A549 (cell line): ENCODE measurements at regions not wholly inside any gene's neighbourhood (a gene's known extent, or its start where the extent isn't known, plus 50 kb on each side); places are given as distances from the start of the nearest gene placed in this dataset.

ENCODE experiments used
- ATAC-seq, 2 experiments: fragments of 200-7000 bp in 1 of 2; fragments of >200 bp in 1 of 2; cut with Nextera tagmentation in 1 of 2; cut with Tn5 transposase in 1 of 2; 3 replicates each; pipeline versions ENCODE4 v1.8.0 to v1.9.1; 2018 to 2020; ENCODE audit warnings: mild to moderate bottlenecking in 1 of 2, moderate library complexity in 1 of 2
- CTCF ChIA-PET: fragments of 300-600 bp; sonication (Branson Sonifier 250); formaldehyde crosslinking; extraction: SDS; loops from one replicate; lab custom pipeline; 2021; ENCODE audit warnings: antibody characterized with exemption, inconsistent platforms; lab: Yijun Ruan, JAX
- POLR2A ChIA-PET: fragments of 350-600 bp; formaldehyde crosslinking; extraction: SDS; loops from one replicate; lab custom pipeline; 2021; ENCODE audit warnings: antibody characterized with exemption, inconsistent platforms; lab: Yijun Ruan, JAX
- DNase-seq, 2 experiments: peaks; one replicate each; pipeline versions ENCODE4 v3.0.0 to v3.0.0-alpha.2; 2011 to 2016; ENCODE audit warnings: low read depth in 1 of 2, low spot score in 1 of 2
- FAIRE-seq: peaks from 2 replicates; lab custom pipeline; 2011; peaks lifted over from hg19 to GRCh38; lab: Jason Lieb, UNC
- H3K27ac ChIP-seq, 2 experiments: fragments of >200 bp; sonication (Bioruptor Twin); formaldehyde crosslinking; 3 replicates each; pipeline ENCODE4 v1.5.1; 2016 to 2017
- H3K4me1 ChIP-seq: fragments of >200 bp; sonication (Bioruptor Twin); formaldehyde crosslinking; 3 replicates; pipeline ENCODE4 v1.6.1; 2016
- H3K4me2 ChIP-seq: fragments of >200 bp; sonication (Bioruptor Twin); formaldehyde crosslinking; 3 replicates; pipeline ENCODE4 v1.6.1; 2016
- H3K4me3 ChIP-seq: fragments of >200 bp; sonication (Bioruptor Twin); formaldehyde crosslinking; 3 replicates; pipeline ENCODE4 v1.5.1; 2016
- H3K9me3 ChIP-seq: fragments of >200 bp; sonication (Bioruptor Twin); formaldehyde crosslinking; 3 replicates; pipeline ENCODE4 v1.6.1; 2016
- CBX2 ChIP-seq: fragments of 200-600 bp; sonication (generic); IDR thresholded peaks from 2 replicates; pipeline ENCODE4 v1.6.1; 2016; ENCODE audit warnings: low read depth, mild to moderate bottlenecking, borderline replicate concordance
- CEBPB ChIP-seq, 2 experiments: fragments of >200 bp in 1 of 2; sonication (Bioruptor Twin) in 1 of 2; formaldehyde crosslinking in 1 of 2; IDR thresholded peaks; 2 replicates each; pipeline ENCODE4 v1.6.1; 2012 to 2016
- CHD4 ChIP-seq: fragments of 200-600 bp; sonication (generic); IDR thresholded peaks from 2 replicates; pipeline ENCODE4 v1.6.1; 2016; ENCODE audit warnings: antibody characterized with exemption, mild to moderate bottlenecking, borderline replicate concordance
- E2F6 ChIP-seq: IDR thresholded peaks from 2 replicates; pipeline ENCODE4 v1.6.1; 2012; ENCODE audit warnings: low read depth, borderline replicate concordance
- EHMT2 ChIP-seq: fragments of 200-600 bp; sonication (generic); IDR thresholded peaks from 2 replicates; pipeline ENCODE4 v1.6.1; 2016; ENCODE audit warnings: antibody characterized with exemption, low read depth, mild to moderate bottlenecking, moderate library complexity
- FOXS1 ChIP-seq: fragments of 250-450 bp; sonication (Bioruptor Pico); IDR thresholded peaks from 2 replicates; pipeline ENCODE4 v1.5.0; 2020; ENCODE audit warnings: mild to moderate bottlenecking, moderate library complexity
- GATA3 ChIP-seq: IDR thresholded peaks from 2 replicates; pipeline ENCODE4 v1.6.1; 2012; ENCODE audit warnings: borderline replicate concordance
- HMGXB4 ChIP-seq: fragments of 250-450 bp; sonication (Bioruptor Pico); IDR thresholded peaks from 2 replicates; pipeline ENCODE4 v1.5.0; 2021; ENCODE audit warnings: mild to moderate bottlenecking, moderate library complexity, borderline replicate concordance
- HOXA7 ChIP-seq: fragments of 250-450 bp; sonication (Bioruptor Pico); IDR thresholded peaks from 2 replicates; pipeline ENCODE4 v1.5.0; 2020; ENCODE audit warnings: mild to moderate bottlenecking, moderate library complexity
- HOXB13 ChIP-seq: fragments of 250-450 bp; sonication (Bioruptor Pico); IDR thresholded peaks from 2 replicates; pipeline ENCODE4 v1.5.0; 2020; ENCODE audit warnings: low read depth, mild to moderate bottlenecking, moderate library complexity
- HOXB5 ChIP-seq: fragments of 250-450 bp; sonication (Bioruptor Pico); IDR thresholded peaks from 2 replicates; pipeline ENCODE4 v1.5.0; 2020; ENCODE audit warnings: mild to moderate bottlenecking, moderate library complexity
- JUNB ChIP-seq: fragments of >200 bp; sonication (Bioruptor Twin); formaldehyde crosslinking; IDR thresholded peaks from 2 replicates; pipeline ENCODE4 v1.6.1; 2016
- KDM5A ChIP-seq: fragments of 200-600 bp; sonication (generic); IDR thresholded peaks from 2 replicates; pipeline ENCODE4 v1.6.1; 2016; ENCODE audit warnings: antibody characterized with exemption, mild to moderate bottlenecking
- MAFK ChIP-seq: fragments of 450-650 bp; IDR thresholded peaks from 2 replicates; pipeline ENCODE4 v1.6.1; 2014; ENCODE audit not compliant: partially characterized antibody
- MAX ChIP-seq: IDR thresholded peaks from 2 replicates; pipeline ENCODE4 v1.6.1; 2012
- NR3C1 ChIP-seq: fragments of >200 bp; sonication (Bioruptor Twin); formaldehyde crosslinking; IDR thresholded peaks from 3 replicates; pipeline ENCODE4 v1.6.1; 2017
- RAD21 ChIP-seq, 2 experiments: fragments of >200 bp in 1 of 2; sonication (Bioruptor Twin) in 1 of 2; formaldehyde crosslinking in 1 of 2; IDR thresholded peaks in 1 of 2; conservative IDR thresholded peaks in 1 of 2; 2 replicates in 1 of 2; 3 replicates in 1 of 2; pipeline ENCODE4 v1.6.1; 2012 to 2018; ENCODE audit warnings: inconsistent platforms in 1 of 2
- RNF2 ChIP-seq: fragments of 200-600 bp; sonication (generic); IDR thresholded peaks from 2 replicates; pipeline ENCODE4 v1.6.1; 2016; ENCODE audit warnings: low read depth, mild to moderate bottlenecking, antibody characterized with exemption, moderate library complexity, borderline replicate concordance
- TFCP2L1 ChIP-seq: fragments of 250-450 bp; sonication (Bioruptor Pico); IDR thresholded peaks from 2 replicates; pipeline ENCODE4 v1.5.0; 2021; ENCODE audit warnings: mild to moderate bottlenecking
- TP53 ChIP-seq: fragments of 250-450 bp; sonication (Bioruptor Pico); IDR thresholded peaks from 2 replicates; pipeline ENCODE4 v1.5.0; 2021; ENCODE audit warnings: mild to moderate bottlenecking, moderate library complexity
- ZFP36 ChIP-seq: fragments of 450-650 bp; IDR thresholded peaks from 2 replicates; pipeline ENCODE4 v1.6.1; 2014; ENCODE audit warnings: borderline replicate concordance; ENCODE audit not compliant: partially characterized antibody
- ZSCAN20 ChIP-seq: fragments of 250-450 bp; sonication (Bioruptor Pico); IDR thresholded peaks from 2 replicates; pipeline ENCODE4 v1.8.0; 2022; ENCODE audit warnings: mild to moderate bottlenecking, moderate library complexity
- WGBS: methylation state at CpG from one replicate; pipeline ENCODE4 v1.1.6; 2017; ENCODE audit errors: missing lambda C conversion rate; 5-methylcytosine and 5-hydroxymethylcytosine counted together
- TF ChIP-seq, protein P1 (sequence below): fragments of >200 bp; sonication (Bioruptor Twin); formaldehyde crosslinking; IDR thresholded peaks from 3 replicates; pipeline ENCODE4 v1.6.1; 2016

DNA sequence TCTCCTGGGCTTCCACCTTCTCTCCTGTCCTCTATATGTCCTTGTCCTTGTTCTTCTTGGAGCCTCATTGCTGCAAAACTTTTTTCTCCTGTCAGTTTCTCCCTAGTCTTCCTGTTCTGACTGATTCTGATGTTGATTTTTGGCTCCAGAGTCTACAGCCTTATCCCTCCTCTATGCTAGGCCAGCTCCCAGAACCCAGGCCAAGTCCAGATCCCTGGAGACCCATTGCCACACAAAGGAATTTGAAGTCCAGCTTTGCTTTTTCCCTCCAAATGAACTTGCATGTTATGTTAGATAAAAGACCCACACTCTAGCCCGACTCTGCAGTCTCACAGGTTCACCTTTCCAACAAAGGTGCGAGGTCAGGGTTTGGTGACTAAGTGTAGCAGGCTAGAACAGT is 203.1 kb downstream of the FNDC1 start:
- DNase-seq (no peak), ATAC-seq (no peak), FAIRE-seq (no peak)
- TF ChIP-seq HOXB13 (no peak), RAD21 (conservative IDR thresholded peaks at IDR 0.05 in 1 of 2, IDR thresholded peaks at IDR 0.05 in 1 of 2) (no peak), ZSCAN20 (no peak), TP53 (CRISPR knock-in tag) (no peak), EHMT2 (no peak), JUNB (no peak), MAX (no peak), NR3C1 (no peak), MAFK (no peak), FOXS1 (no peak), TFCP2L1 (no peak), HOXA7 (CRISPR knock-in tag) (no peak)
- TF ChIP-seq, protein P1, sequence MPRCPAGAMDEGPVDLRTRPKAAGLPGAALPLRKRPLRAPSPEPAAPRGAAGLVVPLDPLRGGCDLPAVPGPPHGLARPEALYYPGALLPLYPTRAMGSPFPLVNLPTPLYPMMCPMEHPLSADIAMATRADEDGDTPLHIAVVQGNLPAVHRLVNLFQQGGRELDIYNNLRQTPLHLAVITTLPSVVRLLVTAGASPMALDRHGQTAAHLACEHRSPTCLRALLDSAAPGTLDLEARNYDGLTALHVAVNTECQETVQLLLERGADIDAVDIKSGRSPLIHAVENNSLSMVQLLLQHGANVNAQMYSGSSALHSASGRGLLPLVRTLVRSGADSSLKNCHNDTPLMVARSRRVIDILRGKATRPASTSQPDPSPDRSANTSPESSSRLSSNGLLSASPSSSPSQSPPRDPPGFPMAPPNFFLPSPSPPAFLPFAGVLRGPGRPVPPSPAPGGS, result no peak
- no peak overlapping the region for H3K27ac ChIP-seq
- no peak overlapping the region for H3K4me3 ChIP-seq
- no peaks in the 10 kb centered on the region for H3K4me1 ChIP-seq
- ChIA-PET CTCF (no interaction called here), POLR2A (no interaction called here)
- no peaks in the 10 kb centered on the region for H3K9me3 ChIP-seq
- 0% methylated on average over 2 of the region's 2 CpGs for WGBS
- no peak overlapping the region for H3K4me2 ChIP-seq

- Histone ChIP-seq H3K9me3 (no peaks in the 10 kb centered on the region), H3K4me1 (no peaks in the 10 kb centered on the region), H3K27ac (no peak overlapping the region), H3K4me3 (no peak overlapping the region), H3K4me2 (no peak overlapping the region)
- FAIRE-seq (no peak), ATAC-seq (no peak)
- WGBS, result 0% methylated on average over 4 of the region's 4 CpGs
- CTCF ChIA-PET, result no interaction called here
- TF ChIP-seq JUNB (no peak), RNF2 (no peak), FOXS1 (no peak), EHMT2 (no peak), CEBPB (IDR thresholded peaks at IDR 0.05) (no peak), MAFK (no peak), ZFP36 (no peak), KDM5A (no peak), HOXB5 (no peak), CBX2 (no peak), CHD4 (no peak), E2F6 (no peak), GATA3 (no peak), HMGXB4 (no peak)
- TF ChIP-seq, all 56 proteins: peak for 0
- POLR2A ChIA-PET, result no interaction called here
- no peak for DNase-seq
These were observed 191.1 kb downstream of the FNDC1 start for GRCh38 chr6:159360306-159360705.
